Gastroesophageal sphincter (tissue), 4 donors: ENCODE measurements at regions not wholly inside any gene's neighbourhood (a gene's known extent, or its start where the extent isn't known, plus 50 kb on each side); places are given as distances from the start of the nearest gene placed in this dataset.

Experiments used
- ATAC-seq: fragments of 150-250 bp; one replicate; pipeline ENCODE4 v1.9.1; 2016; ENCODE audit warnings: mild to moderate bottlenecking, moderate library complexity
- H3K27ac ChIP-seq, 4 donors: fragments of 200-600 bp; sonication (generic) in 3 of 4; 1 replicate in 3 of 4; 2 replicates in 1 of 4; pipeline ENCODE4 v1.5.1; 2016 to 2019
- H3K27me3 ChIP-seq: fragments of 200-600 bp; sonication (generic); one replicate; pipeline ENCODE4 v1.5.1; 2019
- H3K36me3 ChIP-seq, 2 donors: fragments of 200-600 bp; sonication (generic); one replicate each; pipeline ENCODE4 v1.5.1; 2019; ENCODE audit warnings: control low read depth in 1 of 2
- H3K4me1 ChIP-seq, 3 donors: fragments of 200-600 bp; sonication (generic); 1 replicate in 2 of 3; 2 replicates in 1 of 3; pipeline ENCODE4 v1.5.1; 2016 to 2019; ENCODE audit warnings: control low read depth in 2 of 3
- H3K4me3 ChIP-seq, 2 donors: fragments of 200-600 bp; sonication (generic); one replicate each; pipeline ENCODE4 v1.5.1; 2019; ENCODE audit warnings: mild to moderate bottlenecking in 1 of 2, moderate library complexity in 1 of 2
- H3K9me3 ChIP-seq, 3 donors: fragments of 200-600 bp; sonication (generic); one replicate each; pipeline ENCODE4 v1.5.1; 2017 to 2019; ENCODE audit warnings: control low read depth in 2 of 3
- EP300 ChIP-seq: sonication (generic); formaldehyde crosslinking; IDR thresholded peaks from one replicate; pipeline ENCODE4 v1.6.1; 2017; ENCODE audit warnings: antibody characterized with exemption, mild to moderate bottlenecking
- POLR2A ChIP-seq, 2 donors: fragments of 450-650 bp; IDR thresholded peaks; one replicate each; pipeline ENCODE4 v1.6.1; 2017; ENCODE audit warnings: antibody characterized with exemption in 2 of 2, mild to moderate bottlenecking in 2 of 2, moderate library complexity in 1 of 2
- POLR2AphosphoS5 ChIP-seq: sonication (generic); formaldehyde crosslinking; IDR thresholded peaks from one replicate; pipeline ENCODE4 v1.6.1; 2017; ENCODE audit warnings: antibody characterized with exemption
- WGBS, 2 donors: methylation state at CpG; one replicate each; pipeline ENCODE4 v1.1.5; 2018; ENCODE audit warnings: low coverage in 1 of 2; 5-methylcytosine and 5-hydroxymethylcytosine counted together
- TF ChIP-seq, protein P1 (sequence below), 4 experiments: fragments of 200-600 bp in 2 of 4; fragments of 450-650 bp in 2 of 4; sonication (generic) in 1 of 4; IDR thresholded peaks; one replicate each; pipeline ENCODE4 v1.5.1; 2017 to 2019; ENCODE audit warnings: antibody characterized with exemption in 4 of 4, mild to moderate bottlenecking in 2 of 4, moderate library complexity in 2 of 4

DNA sequence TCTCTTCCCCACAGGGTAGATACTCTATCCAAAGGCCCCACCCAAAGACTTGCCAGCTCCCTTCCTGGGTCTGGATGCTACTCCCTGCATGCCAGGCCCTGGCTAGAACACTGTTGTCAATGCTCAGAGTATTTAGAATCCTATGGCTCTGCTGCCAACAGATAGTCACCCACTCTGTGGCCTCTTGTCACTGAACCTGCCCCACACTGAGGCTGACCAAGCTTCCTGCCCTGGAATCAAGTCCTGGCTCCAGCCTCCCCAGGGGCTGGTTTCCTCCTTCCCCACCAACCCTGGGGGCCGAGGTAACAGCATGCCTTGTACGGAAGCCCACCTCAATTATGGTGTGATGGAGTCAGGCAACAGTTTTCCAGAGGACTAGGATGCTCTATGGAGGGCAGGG lies 63.3 kb downstream of the EFNB1 start:
- no peaks in the 10 kb centered on the region for H3K27me3 ChIP-seq
- TF ChIP-seq POLR2AphosphoS5 (no peak), EP300 (no peak), POLR2A (IDR thresholded peaks at IDR 0.05) (no peak)
- TF ChIP-seq, protein P1, sequence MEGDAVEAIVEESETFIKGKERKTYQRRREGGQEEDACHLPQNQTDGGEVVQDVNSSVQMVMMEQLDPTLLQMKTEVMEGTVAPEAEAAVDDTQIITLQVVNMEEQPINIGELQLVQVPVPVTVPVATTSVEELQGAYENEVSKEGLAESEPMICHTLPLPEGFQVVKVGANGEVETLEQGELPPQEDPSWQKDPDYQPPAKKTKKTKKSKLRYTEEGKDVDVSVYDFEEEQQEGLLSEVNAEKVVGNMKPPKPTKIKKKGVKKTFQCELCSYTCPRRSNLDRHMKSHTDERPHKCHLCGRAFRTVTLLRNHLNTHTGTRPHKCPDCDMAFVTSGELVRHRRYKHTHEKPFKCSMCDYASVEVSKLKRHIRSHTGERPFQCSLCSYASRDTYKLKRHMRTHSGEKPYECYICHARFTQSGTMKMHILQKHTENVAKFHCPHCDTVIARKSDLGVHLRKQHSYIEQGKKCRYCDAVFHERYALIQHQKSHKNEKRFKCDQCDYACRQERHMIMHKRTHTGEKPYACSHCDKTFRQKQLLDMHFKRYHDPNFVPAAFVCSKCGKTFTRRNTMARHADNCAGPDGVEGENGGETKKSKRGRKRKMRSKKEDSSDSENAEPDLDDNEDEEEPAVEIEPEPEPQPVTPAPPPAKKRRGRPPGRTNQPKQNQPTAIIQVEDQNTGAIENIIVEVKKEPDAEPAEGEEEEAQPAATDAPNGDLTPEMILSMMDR (IDR thresholded peaks at IDR 0.05): no peak
- no peak for ATAC-seq
- H3K9me3 ChIP-seq: no peaks in the 10 kb centered on the region
- H3K4me1 ChIP-seq: peaks cover 6 to 37% (median 10%) of the 10 kb centered on the region in 3 donors
- H3K27ac ChIP-seq: no peak overlapping the region
- H3K36me3 ChIP-seq: no peaks in the 10 kb centered on the region
- WGBS, 2 donors: no CpG with 5 or more reads among the region's 2 CpGs
- no peak overlapping the region for H3K4me3 ChIP-seq
